Upper lobe of left lung (tissue), 6 donors: ENCODE measurements at regions not wholly inside any gene's neighbourhood (a gene's known extent, or its start where the extent isn't known, plus 50 kb on each side); places are given as distances from the start of the nearest gene placed in this dataset.

Experiments used
- ATAC-seq, 2 donors: fragments of 200-7000 bp; cut with Tn5 transposase; one replicate each; pipeline ENCODE4 v1.9.1; 2022; ENCODE audit warnings: mild to moderate bottlenecking in 2 of 2, moderate library complexity in 2 of 2; ENCODE audit not compliant: low FRiP score in 2 of 2
- DNase-seq, 2 donors: peaks; one replicate each; pipeline ENCODE4 v3.0.0-alpha.2; 2019 to 2020
- H3K27ac ChIP-seq, 4 donors: fragments of 200-600 bp; sonication (generic); one replicate each; pipeline ENCODE4 v1.5.1; 2016 to 2019
- H3K27me3 ChIP-seq, 4 donors: fragments of 200-600 bp; sonication (generic); one replicate each; pipeline ENCODE4 v1.5.1; 2017 to 2019
- H3K36me3 ChIP-seq, 4 donors: fragments of 200-600 bp; sonication (generic); one replicate each; pipeline ENCODE4 v1.5.1; 2016 to 2019
- H3K4me1 ChIP-seq, 4 donors: fragments of 200-600 bp; sonication (generic); one replicate each; pipeline ENCODE4 v1.5.1; 2018 to 2019
- H3K4me3 ChIP-seq, 4 donors: fragments of 200-600 bp; sonication (generic); one replicate each; pipeline ENCODE4 v1.5.1; 2017 to 2019; ENCODE audit warnings: mild to moderate bottlenecking in 2 of 4, moderate library complexity in 1 of 4
- H3K9me3 ChIP-seq, 4 donors: fragments of 200-600 bp; sonication (generic); one replicate each; pipeline ENCODE4 v1.5.1; 2018 to 2019
- EP300 ChIP-seq, 4 donors: sonication (generic); formaldehyde crosslinking; IDR thresholded peaks; one replicate each; pipeline ENCODE4 v1.5.1; 2017; ENCODE audit warnings: antibody characterized with exemption in 4 of 4, control low read depth in 2 of 4
- POLR2A ChIP-seq, 4 donors: fragments of 450-650 bp; IDR thresholded peaks; one replicate each; pipeline ENCODE4 v1.5.1; 2016 to 2017; ENCODE audit warnings: antibody characterized with exemption in 4 of 4, mild to moderate bottlenecking in 2 of 4
- POLR2AphosphoS5 ChIP-seq, 2 donors: sonication (generic); formaldehyde crosslinking; IDR thresholded peaks; one replicate each; pipeline ENCODE4 v1.5.1; 2017; ENCODE audit warnings: antibody characterized with exemption in 2 of 2
- WGBS, 2 donors: methylation state at CpG; one replicate each; pipeline ENCODE4 v1.1.5; 2017 to 2018; 5-methylcytosine and 5-hydroxymethylcytosine counted together
- TF ChIP-seq, protein P1 (sequence below), 6 experiments: fragments of 450-650 bp in 4 of 6; fragments of 200-600 bp in 2 of 6; sonication (generic) in 2 of 6; IDR thresholded peaks; one replicate each; pipeline ENCODE4 v1.5.1; 2016 to 2019; ENCODE audit warnings: antibody characterized with exemption in 6 of 6
- donor health status: DM: no; HTN: no; CAD: no; lungs with moderate emphysema.
- donor health status: DM: no; HTN: yes; CAD: no; lungs with severe emphysema.

DNA sequence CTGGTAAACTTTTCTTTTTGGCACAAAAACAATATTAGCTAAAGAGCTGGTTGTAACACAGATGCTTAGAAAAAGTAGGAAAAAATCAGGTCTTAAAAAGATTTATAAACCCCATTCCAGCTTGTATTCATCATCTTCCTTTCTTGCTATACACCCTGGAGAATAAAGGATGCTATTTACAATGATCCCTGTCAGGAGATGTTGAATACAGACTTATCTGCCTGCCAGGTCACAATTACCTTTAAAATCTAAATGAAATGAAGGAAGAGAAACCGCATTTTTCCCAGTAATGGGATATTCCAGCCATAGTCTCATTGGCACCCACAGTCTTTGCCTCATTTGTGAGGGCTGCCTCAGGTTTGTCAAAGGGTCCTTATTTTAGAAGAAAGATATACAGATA is 394.1 kb upstream of the WWC1 start:
- DNase-seq (no peak), ATAC-seq (no peak)
- Histone ChIP-seq H3K9me3 (no peaks in the 10 kb centered on the region), H3K36me3 (no peaks in the 10 kb centered on the region), H3K27ac (no peak overlapping the region), H3K27me3 (no peaks in the 10 kb centered on the region), H3K4me1 (no peaks in the 10 kb centered on the region), H3K4me3 (no peak overlapping the region)
- WGBS, 2 donors, result 94 to 96% methylated on average over 1 of the region's 1 CpG
- TF ChIP-seq, protein P1, sequence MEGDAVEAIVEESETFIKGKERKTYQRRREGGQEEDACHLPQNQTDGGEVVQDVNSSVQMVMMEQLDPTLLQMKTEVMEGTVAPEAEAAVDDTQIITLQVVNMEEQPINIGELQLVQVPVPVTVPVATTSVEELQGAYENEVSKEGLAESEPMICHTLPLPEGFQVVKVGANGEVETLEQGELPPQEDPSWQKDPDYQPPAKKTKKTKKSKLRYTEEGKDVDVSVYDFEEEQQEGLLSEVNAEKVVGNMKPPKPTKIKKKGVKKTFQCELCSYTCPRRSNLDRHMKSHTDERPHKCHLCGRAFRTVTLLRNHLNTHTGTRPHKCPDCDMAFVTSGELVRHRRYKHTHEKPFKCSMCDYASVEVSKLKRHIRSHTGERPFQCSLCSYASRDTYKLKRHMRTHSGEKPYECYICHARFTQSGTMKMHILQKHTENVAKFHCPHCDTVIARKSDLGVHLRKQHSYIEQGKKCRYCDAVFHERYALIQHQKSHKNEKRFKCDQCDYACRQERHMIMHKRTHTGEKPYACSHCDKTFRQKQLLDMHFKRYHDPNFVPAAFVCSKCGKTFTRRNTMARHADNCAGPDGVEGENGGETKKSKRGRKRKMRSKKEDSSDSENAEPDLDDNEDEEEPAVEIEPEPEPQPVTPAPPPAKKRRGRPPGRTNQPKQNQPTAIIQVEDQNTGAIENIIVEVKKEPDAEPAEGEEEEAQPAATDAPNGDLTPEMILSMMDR (IDR thresholded peaks at IDR 0.05), result no peak

DNA sequence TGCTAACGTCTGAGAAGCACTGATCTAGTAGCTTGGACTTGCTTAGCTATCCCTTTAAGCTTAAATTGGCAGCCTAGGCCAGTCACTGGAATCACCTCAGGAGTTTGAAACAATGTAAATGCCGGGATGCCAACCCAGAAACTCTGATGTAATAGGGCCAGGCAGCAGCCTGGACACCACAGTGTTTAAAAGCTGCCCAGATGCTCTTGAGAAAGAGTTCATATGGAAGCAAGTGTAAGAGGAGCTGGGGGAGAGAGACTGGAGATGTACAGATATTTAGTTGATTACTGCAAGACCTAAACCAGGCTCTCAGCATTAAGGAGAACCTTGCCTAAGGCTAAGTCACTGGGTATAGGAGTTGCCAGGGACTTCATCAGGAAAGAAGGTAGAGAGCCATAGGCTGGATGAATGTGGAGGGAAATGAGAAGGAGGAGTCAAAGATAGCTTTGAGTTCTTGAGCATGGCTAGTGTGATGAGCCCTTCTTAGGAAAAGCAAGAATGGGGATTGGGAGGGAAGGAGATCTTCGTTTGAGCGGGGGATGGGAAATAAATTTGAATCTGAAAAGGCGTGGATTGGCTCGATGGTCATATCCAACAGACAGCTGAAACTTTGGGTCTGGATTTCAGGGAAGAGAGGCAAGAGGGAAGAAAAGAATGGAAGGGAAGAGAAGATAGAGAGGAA is 392.9 kb upstream of the WWC1 start:
- WGBS, 2 donors, result 61 to 73% methylated on average over 6 of the region's 6 CpGs
- H3K27ac ChIP-seq, result no peak overlapping the region
- H3K27me3 ChIP-seq, result no peaks in the 10 kb centered on the region
- no peaks in the 10 kb centered on the region for H3K36me3 ChIP-seq
- ATAC-seq (no peak), DNase-seq (no peak)
- no peak overlapping the region for H3K4me3 ChIP-seq
- TF ChIP-seq POLR2A (IDR thresholded peaks at IDR 0.05), result no peak
- TF ChIP-seq POLR2AphosphoS5 (IDR thresholded peaks at IDR 0.05), result no peak
- TF ChIP-seq, protein P1 (IDR thresholded peaks at IDR 0.05), result no peak
- no peak for TF ChIP-seq EP300 (IDR thresholded peaks at IDR 0.05)
- no peaks in the 10 kb centered on the region for H3K9me3 ChIP-seq
- H3K4me1 ChIP-seq, result no peaks in the 10 kb centered on the region

DNA sequence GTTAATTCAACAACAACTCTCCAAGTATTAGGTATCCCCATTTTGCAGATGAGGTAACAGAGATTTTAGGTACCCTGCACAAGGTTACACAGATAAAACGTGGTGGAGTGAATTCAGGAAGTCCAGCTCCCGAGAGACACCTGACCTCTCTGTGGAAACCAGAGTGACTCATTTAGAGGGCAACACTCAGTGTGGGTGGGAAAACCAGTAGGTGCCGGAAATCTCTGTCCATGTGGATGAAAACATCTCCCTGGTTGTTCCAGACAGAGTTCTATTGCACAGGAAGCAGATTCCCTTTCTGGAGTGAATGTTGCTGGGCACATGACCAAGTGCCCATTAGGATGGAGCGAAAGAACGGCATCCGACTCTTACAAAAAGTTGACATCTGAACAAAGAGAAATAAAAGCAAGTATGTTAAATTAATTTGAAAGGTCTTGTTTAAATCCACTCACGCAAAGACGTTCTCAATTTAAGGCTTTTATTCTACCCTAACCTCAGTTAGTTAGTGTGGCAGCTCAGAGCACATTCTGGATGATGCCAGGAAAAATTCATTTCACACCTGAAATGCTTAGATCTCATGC is 391.9 kb upstream of the WWC1 start:
- TF ChIP-seq POLR2AphosphoS5 (IDR thresholded peaks at IDR 0.05) (no peak), POLR2A (IDR thresholded peaks at IDR 0.05) (no peak), EP300 (IDR thresholded peaks at IDR 0.05) (no peak)
- TF ChIP-seq, protein P1 (IDR thresholded peaks at IDR 0.05), result no peak
- no peaks in the 10 kb centered on the region for H3K27me3 ChIP-seq
- ATAC-seq (no peak), DNase-seq (no peak)
- no peaks in the 10 kb centered on the region for H3K36me3 ChIP-seq
- H3K9me3 ChIP-seq, result no peaks in the 10 kb centered on the region
- 72 to 90% methylated on average over 8 of the region's 8 CpGs for WGBS, 2 donors
- H3K4me1 ChIP-seq, result no peaks in the 10 kb centered on the region
- H3K27ac ChIP-seq, result no peak overlapping the region
- H3K4me3 ChIP-seq, result no peak overlapping the region

DNA sequence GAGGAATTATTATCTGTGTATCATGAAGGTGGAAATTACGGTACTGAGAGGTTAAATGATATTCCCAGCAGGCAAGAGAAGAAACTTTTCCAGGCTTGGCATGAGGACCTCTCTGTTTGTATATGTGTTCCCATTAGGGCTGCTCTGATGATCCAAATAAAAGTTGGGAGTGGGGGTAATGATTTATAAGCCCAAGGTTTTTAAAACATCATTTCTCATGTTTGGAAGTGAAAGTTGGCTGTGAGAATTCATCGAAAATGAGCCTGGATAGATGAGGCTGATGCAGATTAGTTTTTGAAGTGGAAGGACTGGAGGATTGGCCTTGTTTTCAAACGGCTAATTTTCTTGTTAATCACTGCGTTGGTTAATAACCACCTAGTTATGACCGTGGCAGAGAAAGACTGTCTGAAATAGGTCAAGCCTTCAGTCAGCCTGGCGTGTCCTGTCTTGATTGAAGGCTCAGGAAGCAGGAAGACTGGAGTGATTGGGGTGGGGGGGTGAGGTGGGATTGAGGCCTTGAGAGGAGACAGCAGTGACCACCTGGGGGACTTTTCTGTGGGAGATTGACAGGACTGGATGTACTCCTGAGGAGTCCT is 391.0 kb upstream of the WWC1 start:
- Histone ChIP-seq H3K4me3 (no peak overlapping the region), H3K4me1 (no peaks in the 10 kb centered on the region), H3K27ac (no peak overlapping the region), H3K36me3 (no peaks in the 10 kb centered on the region), H3K9me3 (no peaks in the 10 kb centered on the region), H3K27me3 (no peaks in the 10 kb centered on the region)
- no peak for DNase-seq
- ATAC-seq, result no peak
- no peak for TF ChIP-seq POLR2A (IDR thresholded peaks at IDR 0.05)
- no peak for TF ChIP-seq EP300 (IDR thresholded peaks at IDR 0.05)
- no peak for TF ChIP-seq POLR2AphosphoS5 (IDR thresholded peaks at IDR 0.05)
- TF ChIP-seq, protein P1 (IDR thresholded peaks at IDR 0.05), result no peak
- WGBS, 2 donors, result 74 to 80% methylated on average over 6 of the region's 6 CpGs

DNA sequence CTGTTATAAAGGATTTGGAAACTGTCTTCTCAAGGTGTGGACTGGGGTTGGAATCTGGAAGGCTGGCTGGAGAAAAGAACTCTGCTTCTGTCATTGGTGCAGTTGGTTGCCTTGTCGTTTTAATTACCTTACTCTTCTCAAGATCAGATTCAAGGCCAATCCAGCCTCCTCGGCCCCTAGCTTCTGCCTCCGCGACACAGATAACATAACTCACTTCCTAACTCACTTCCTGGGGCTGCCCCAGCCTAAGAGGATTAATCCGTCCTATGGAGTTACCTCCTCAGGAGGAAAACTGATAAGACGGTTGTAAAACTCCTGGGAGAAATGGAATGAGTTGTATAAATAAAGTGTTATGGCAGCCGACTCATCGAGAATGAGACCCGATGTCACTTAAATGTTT is 389.1 kb upstream of the WWC1 start:
- H3K36me3 ChIP-seq, result no peaks in the 10 kb centered on the region
- TF ChIP-seq POLR2A (IDR thresholded peaks at IDR 0.05) (no peak), EP300 (IDR thresholded peaks at IDR 0.05) (no peak), POLR2AphosphoS5 (IDR thresholded peaks at IDR 0.05) (no peak)
- TF ChIP-seq, protein P1 (IDR thresholded peaks at IDR 0.05), result no peak
- no peak overlapping the region for H3K27ac ChIP-seq
- no peaks in the 10 kb centered on the region for H3K9me3 ChIP-seq
- no peaks in the 10 kb centered on the region for H3K4me1 ChIP-seq
- DNase-seq (no peak), ATAC-seq (no peak)
- no peak overlapping the region for H3K4me3 ChIP-seq
- 45 to 50% methylated on average over 9 of the region's 9 CpGs for WGBS, 2 donors
- no peaks in the 10 kb centered on the region for H3K27me3 ChIP-seq
